Ascending aorta (tissue), 2 donors: ENCODE measurements at regions not wholly inside any gene's neighbourhood (a gene's known extent, or its start where the extent isn't known, plus 50 kb on each side); places are given as distances from the start of the nearest gene placed in this dataset.

Experiments
- DNase-seq, 2 donors: peaks; one replicate each; pipeline ENCODE4 v3.0.0-alpha.2; 2019; ENCODE audit warnings: low spot score in 2 of 2
- H3K27ac ChIP-seq, 2 donors: fragments of 200-600 bp; sonication (generic); one replicate each; pipeline ENCODE4 v1.5.1; 2016 to 2017; ENCODE audit warnings: mild to moderate bottlenecking in 1 of 2
- H3K27me3 ChIP-seq: fragments of 200-600 bp; sonication (generic); one replicate; pipeline ENCODE4 v1.5.1; 2017
- H3K36me3 ChIP-seq, 2 donors: fragments of 200-600 bp; sonication (generic); one replicate each; pipeline ENCODE4 v1.5.1; 2016
- H3K4me1 ChIP-seq, 2 donors: fragments of 200-600 bp; sonication (generic); one replicate each; pipeline ENCODE4 v1.5.1; 2016 to 2017; ENCODE audit warnings: mild to moderate bottlenecking in 1 of 2
- H3K4me3 ChIP-seq, 2 donors: fragments of 200-600 bp; sonication (generic); one replicate each; pipeline ENCODE4 v1.5.1; 2016 to 2017; ENCODE audit warnings: mild to moderate bottlenecking in 1 of 2
- H3K9me3 ChIP-seq, 2 donors: fragments of 200-600 bp; sonication (generic); one replicate each; pipeline ENCODE4 v1.5.1; 2016
- CTCF ChIP-seq, 3 experiments: fragments of 200-600 bp in 2 of 3; fragments of 450-650 bp in 1 of 3; sonication (generic) in 2 of 3; IDR thresholded peaks; one replicate each; pipeline ENCODE4 v1.5.1; 2016 to 2019; ENCODE audit warnings: antibody characterized with exemption in 3 of 3, mild to moderate bottlenecking in 1 of 3, moderate library complexity in 1 of 3
- intact Hi-C: fragments of 100-400 bp; cut with DNase I; formaldehyde crosslinking; loops from one replicate; pipeline ENCODE4 v1.15.1; 2023

DNA sequence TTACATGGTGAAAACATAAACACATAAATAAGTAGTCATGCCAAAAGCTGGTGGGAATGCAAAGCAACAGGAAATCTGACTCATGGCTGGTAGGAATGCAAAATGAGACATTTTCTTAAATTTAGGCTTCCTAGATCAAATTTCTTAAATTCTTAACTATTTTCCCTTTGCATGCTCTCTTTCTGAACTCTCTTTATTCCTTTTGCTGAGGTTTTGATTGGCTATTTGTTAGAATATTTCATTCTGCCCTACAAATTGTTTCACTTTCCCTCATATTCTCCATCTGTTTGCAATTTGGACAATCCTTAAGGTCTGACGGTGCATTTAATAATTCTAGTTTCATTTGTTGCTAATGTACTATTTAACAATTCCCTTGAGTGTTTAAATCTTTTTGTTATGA lies 437.5 kb upstream of the RGS17 start:
- TF ChIP-seq CTCF (IDR thresholded peaks at IDR 0.05), result no peak
- intact Hi-C loops, result no loop called here
- H3K4me1 ChIP-seq, result peaks cover 3 to 12% of the 10 kb centered on the region in 2 donors

DNA sequence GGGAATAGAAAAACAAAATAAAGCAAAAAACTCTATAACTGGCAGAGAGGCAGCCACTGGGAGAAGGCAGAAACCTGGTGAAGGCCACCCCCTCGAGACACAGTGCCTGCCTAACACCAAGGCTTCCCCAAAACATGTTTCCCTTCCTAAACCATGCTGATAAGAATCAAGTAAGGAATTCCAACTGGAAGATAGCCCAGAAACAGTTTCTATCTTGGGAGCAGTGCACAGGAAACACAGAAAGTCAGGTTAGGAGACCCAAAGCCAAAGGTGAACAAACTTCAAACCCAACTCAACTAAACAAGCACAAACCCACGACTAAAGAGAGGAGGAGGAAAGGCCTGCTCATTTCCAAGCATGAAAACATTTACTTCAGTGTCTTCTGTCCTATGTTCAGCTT lies 433.7 kb upstream of the RGS17 start:
- Histone ChIP-seq H3K9me3 (no peaks in the 10 kb centered on the region), H3K27ac (peak overlapping the region; percentile 59 to 60), H3K4me3 (no peak overlapping the region), H3K36me3 (no peaks in the 10 kb centered on the region), H3K27me3 (no peaks in the 10 kb centered on the region), H3K4me1 (peaks cover 3 to 12% of the 10 kb centered on the region in 2 donors)
- DNase-seq, result no peak
- no peak for TF ChIP-seq CTCF (IDR thresholded peaks at IDR 0.05)
- intact Hi-C loops, result no loop called here

More for the DNA sequence above, 437.5 kb upstream of the RGS17 start:
- DNase-seq, result no peak
- Histone ChIP-seq H3K4me3 (no peak overlapping the region), H3K36me3 (no peaks in the 10 kb centered on the region), H3K27ac (peak overlapping the region; percentile 26 to 48), H3K27me3 (no peaks in the 10 kb centered on the region), H3K9me3 (no peaks in the 10 kb centered on the region)

GRCh38 chr6:153563001-153563400 lies 431.9 kb upstream of the RGS17 start:
- no peaks in the 10 kb centered on the region for H3K9me3 ChIP-seq
- no peak overlapping the region for H3K4me3 ChIP-seq
- intact Hi-C loops, result no loop called here
- no peaks in the 10 kb centered on the region for H3K36me3 ChIP-seq
- no peak overlapping the region for H3K27ac ChIP-seq
- peaks cover 3 to 12% of the 10 kb centered on the region in 2 donors for H3K4me1 ChIP-seq
- no peaks in the 10 kb centered on the region for H3K27me3 ChIP-seq
- no peak for TF ChIP-seq CTCF (IDR thresholded peaks at IDR 0.05)
- no peak for DNase-seq

- Histone ChIP-seq H3K4me3 (no peak overlapping the region), H3K27me3 (no peaks in the 10 kb centered on the region), H3K4me1 (peaks cover 0 to 9% of the 10 kb centered on the region in 2 donors), H3K36me3 (no peaks in the 10 kb centered on the region), H3K9me3 (no peaks in the 10 kb centered on the region), H3K27ac (no peak overlapping the region)
- peak in 2 of 3 experiments; percentile 16 to 34 for TF ChIP-seq CTCF (IDR thresholded peaks at IDR 0.05)
- intact Hi-C loops, result no loop called here
- no peak for DNase-seq
These were observed 422.5 kb upstream of the RGS17 start for GRCh38 chr6:153553627-153554026.

DNA sequence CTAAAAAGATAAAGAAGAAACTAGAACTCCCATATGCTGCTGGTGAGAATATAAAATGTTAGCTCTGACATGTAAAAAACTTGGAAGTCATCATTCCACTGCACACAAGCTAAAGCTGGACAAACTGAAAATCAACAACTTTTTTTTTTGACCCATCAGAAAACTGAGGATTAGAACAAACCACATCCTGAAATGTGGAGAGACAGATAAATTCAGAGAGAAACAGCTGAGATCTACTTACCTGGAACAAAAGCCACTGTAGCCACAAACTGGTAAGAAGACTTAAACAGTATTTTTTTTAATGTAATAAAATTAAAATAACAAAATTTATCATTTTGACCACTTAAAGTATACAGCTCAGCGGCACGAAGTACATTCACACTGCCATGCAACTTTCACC lies 408.5 kb upstream of the RGS17 start:
- H3K4me1 ChIP-seq, result no peaks in the 10 kb centered on the region
- H3K36me3 ChIP-seq, result no peaks in the 10 kb centered on the region
- TF ChIP-seq CTCF (IDR thresholded peaks at IDR 0.05), result no peak
- intact Hi-C loops, result no loop called here
- no peak overlapping the region for H3K4me3 ChIP-seq
- H3K27me3 ChIP-seq, result no peaks in the 10 kb centered on the region
- H3K9me3 ChIP-seq, result peaks cover 0 to 12% of the 10 kb centered on the region in 2 donors
- no peak overlapping the region for H3K27ac ChIP-seq
- no peak for DNase-seq

DNA sequence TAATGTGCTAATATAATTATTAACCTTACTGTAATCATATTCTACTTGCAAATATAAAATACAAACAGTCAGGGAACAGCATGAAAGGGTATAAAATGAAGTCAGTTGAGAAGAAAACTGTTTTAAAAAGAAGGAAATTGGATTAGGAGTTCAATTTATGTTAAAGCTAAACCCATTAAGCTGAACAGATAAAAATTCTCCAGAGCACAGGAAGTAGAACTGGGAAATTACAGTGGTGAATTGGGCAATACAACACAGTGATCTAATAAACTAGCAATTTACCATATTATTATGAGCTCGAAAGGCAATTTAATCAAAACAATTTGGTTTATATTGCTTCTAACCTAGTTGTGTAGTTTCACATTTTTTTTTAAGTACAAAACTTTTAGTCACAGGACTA lies 407.4 kb upstream of the RGS17 start:
- Histone ChIP-seq H3K27me3 (no peaks in the 10 kb centered on the region), H3K36me3 (no peaks in the 10 kb centered on the region), H3K4me1 (no peaks in the 10 kb centered on the region), H3K27ac (no peak overlapping the region), H3K4me3 (no peak overlapping the region), H3K9me3 (peaks cover 0 to 4% of the 10 kb centered on the region in 2 donors)
- intact Hi-C loops, result no loop called here
- DNase-seq, result no peak
- no peak for TF ChIP-seq CTCF (IDR thresholded peaks at IDR 0.05)
